BE2C (cell line): ENCODE measurements at regions not wholly inside any gene's neighbourhood (a gene's known extent, or its start where the extent isn't known, plus 50 kb on each side); places are given as distances from the start of the nearest gene placed in this dataset.

Source experiments
- DNase-seq: peaks from one replicate; pipeline ENCODE4 v3.0.0-alpha.2; 2020
- H3K27me3 ChIP-seq: fragments of 250-450 bp; sonication (Bioruptor Pico); 2 replicates; pipeline ENCODE4 v1.5.1; 2020; ENCODE audit warnings: mild to moderate bottlenecking
- H3K36me3 ChIP-seq: fragments of 250-450 bp; sonication (Bioruptor Pico); 2 replicates; pipeline ENCODE4 v1.5.1; 2020; ENCODE audit warnings: mild to moderate bottlenecking
- H3K4me1 ChIP-seq: fragments of 250-450 bp; sonication (Bioruptor Pico); 2 replicates; pipeline ENCODE4 v1.5.1; 2020
- H3K4me3 ChIP-seq: 2 replicates; pipeline ENCODE4 v1.5.1; 2011; ENCODE audit warnings: low read depth, low read length
- H3K9me3 ChIP-seq: fragments of 250-450 bp; sonication (Bioruptor Pico); 2 replicates; pipeline ENCODE4 v1.5.1; 2020
- CTCF ChIP-seq: IDR thresholded peaks from 2 replicates; pipeline ENCODE4 v1.5.1; 2012; ENCODE audit warnings: mild to moderate bottlenecking, low read depth, low read length

GRCh38 chr12:84375449-84376170 is 537.0 kb downstream of the SLC6A15 start:
- Histone ChIP-seq H3K9me3 (no peaks in the 10 kb centered on the region), H3K4me1 (no peaks in the 10 kb centered on the region; the same call in 1 of the 2 replicates), H3K4me3 (no peak overlapping the region), H3K27me3 (no peaks in the 10 kb centered on the region), H3K36me3 (no peaks in the 10 kb centered on the region)
- no peak for TF ChIP-seq CTCF
- DNase-seq = no peak

GRCh38 chr12:84362552-84362897 is 550.1 kb downstream of the SLC6A15 start:
- Histone ChIP-seq H3K4me3 (no peak overlapping the region), H3K27me3 (no peaks in the 10 kb centered on the region), H3K4me1 (no peaks in the 10 kb centered on the region; the same call in 1 of the 2 replicates), H3K36me3 (no peaks in the 10 kb centered on the region), H3K9me3 (no peaks in the 10 kb centered on the region)
- no peak for DNase-seq
- TF ChIP-seq CTCF = no peak

GRCh38 chr12:84361651-84362551 is 550.7 kb downstream of the SLC6A15 start:
- TF ChIP-seq CTCF = no peak
- no peak for DNase-seq
- no peaks in the 10 kb centered on the region; the same call in 1 of the 2 replicates for H3K4me1 ChIP-seq
- H3K9me3 ChIP-seq = no peaks in the 10 kb centered on the region
- no peaks in the 10 kb centered on the region for H3K36me3 ChIP-seq
- H3K4me3 ChIP-seq = no peak overlapping the region
- no peaks in the 10 kb centered on the region for H3K27me3 ChIP-seq

GRCh38 chr12:84357314-84357713 is 555.3 kb downstream of the SLC6A15 start:
- TF ChIP-seq CTCF = no peak
- no peak overlapping the region for H3K4me3 ChIP-seq
- no peaks in the 10 kb centered on the region for H3K9me3 ChIP-seq
- DNase-seq = no peak
- H3K36me3 ChIP-seq = no peaks in the 10 kb centered on the region
- no peaks in the 10 kb centered on the region for H3K27me3 ChIP-seq
- no peaks in the 10 kb centered on the region for H3K4me1 ChIP-seq

- no peak for DNase-seq
- no peaks in the 10 kb centered on the region for H3K4me1 ChIP-seq
- H3K4me3 ChIP-seq = no peak overlapping the region
- H3K36me3 ChIP-seq = no peaks in the 10 kb centered on the region
- no peak for TF ChIP-seq CTCF
- H3K9me3 ChIP-seq = no peaks in the 10 kb centered on the region
- no peaks in the 10 kb centered on the region for H3K27me3 ChIP-seq
These were observed 556.4 kb downstream of the SLC6A15 start for GRCh38 chr12:84356224-84356623.

- H3K36me3 ChIP-seq = no peaks in the 10 kb centered on the region
- H3K4me1 ChIP-seq = no peaks in the 10 kb centered on the region
- H3K9me3 ChIP-seq = no peaks in the 10 kb centered on the region
- DNase-seq = no peak
- TF ChIP-seq CTCF = no peak
- no peaks in the 10 kb centered on the region for H3K27me3 ChIP-seq
- no peak overlapping the region for H3K4me3 ChIP-seq
These were observed 557.0 kb downstream of the SLC6A15 start for GRCh38 chr12:84355561-84355960.
